Stomach (tissue), 4 donors: ENCODE measurements at regions not wholly inside any gene's neighbourhood (a gene's known extent, or its start where the extent isn't known, plus 50 kb on each side); places are given as distances from the start of the nearest gene placed in this dataset.

Source experiments
- POLR2A ChIP-seq, 4 donors: fragments of 450-650 bp; IDR thresholded peaks; one replicate each; pipeline ENCODE4 v1.6.1; 2016; ENCODE audit warnings: antibody characterized with exemption in 4 of 4, control low read depth in 2 of 4, mild to moderate bottlenecking in 1 of 4, moderate library complexity in 1 of 4
- POLR2AphosphoS5 ChIP-seq, 3 donors: sonication (generic); formaldehyde crosslinking; IDR thresholded peaks; one replicate each; pipeline ENCODE4 v1.6.1; 2016; ENCODE audit warnings: antibody characterized with exemption in 3 of 3

- TF ChIP-seq POLR2AphosphoS5 (IDR thresholded peaks at IDR 0.05) (no peak), POLR2A (IDR thresholded peaks at IDR 0.05) (no peak)
Measured at GRCh38 chr1:218809061-218809460, 364.6 kb upstream of the LYPLAL1 start.
